ENCODE measurements at regions not wholly inside any gene's neighbourhood (a gene's known extent, or its start where the extent isn't known, plus 50 kb on each side); places are given as distances from the start of the nearest gene placed in this dataset.

GRCh38 chr4:125041372-125041930 lies 273.3 kb upstream of the FAT4 start:
- H3K9ac ChIP-seq (ENCODE audit: insufficient read depth, low read length, poor library complexity, severe bottlenecking) = no peak overlapping the region
- intact Hi-C loops (cut with micrococcal nuclease) = no loop called here
- H3K27me3 Mint-ChIP-seq (ENCODE audit: low read depth in 3 of 3) = peaks cover 0 to 1% (median 0%) of the 10 kb centered on the region in 3 donors
- no peak overlapping the region for H3K27ac Mint-ChIP-seq
- H3K4me2 ChIP-seq (replicated peaks; ENCODE audit: extremely low read depth, low read length, poor library complexity, severe bottlenecking) = no peak overlapping the region
- no peak overlapping the region for H3K4me3 Mint-ChIP-seq
- H3K9me3 Mint-ChIP-seq = peaks cover 0 to 9% (median 3%) of the 10 kb centered on the region in 7 donors
- H3K36me3 Mint-ChIP-seq = no peaks in the 10 kb centered on the region
- no peaks in the 10 kb centered on the region for H3K79me2 ChIP-seq (ENCODE audit: insufficient read depth, low read length)
- H3K27me3 ChIP-seq (ENCODE audit: control insufficient read depth in 2 of 2, insufficient read depth in 2 of 2, low read length in 2 of 2) = no peaks in the 10 kb centered on the region
- TF ChIP-seq CTCF (IDR thresholded peaks at IDR 0.05) = no peak
- DNase-seq = no peak
- no peaks in the 10 kb centered on the region for H3K4me1 ChIP-seq (ENCODE audit: control insufficient read depth in 1 of 2, insufficient read depth in 2 of 2, low read length in 2 of 2)
- no peaks in the 10 kb centered on the region for H4K20me1 ChIP-seq (ENCODE audit: insufficient read depth, low read length)
- no CpG with 5 or more reads among the region's 3 CpGs for WGBS (ENCODE audit: insufficient coverage)
- H3K36me3 ChIP-seq (replicated peaks in 1 of 2; ENCODE audit: control insufficient read depth in 1 of 2, insufficient read depth in 2 of 2, low read length in 2 of 2) = no peaks in the 10 kb centered on the region
- H3K4me1 Mint-ChIP-seq = no peaks in the 10 kb centered on the region
- H3K4me3 ChIP-seq (replicated peaks in 1 of 3; ENCODE audit: low read depth in 2 of 3, low read length in 3 of 3) = no peak overlapping the region
- H3K9me3 ChIP-seq (replicated peaks in 1 of 2; ENCODE audit: control insufficient read depth in 1 of 2, insufficient read depth in 1 of 2, low read length in 2 of 2) = peaks cover 7 to 8% of the 10 kb centered on the region in 2 donors
- no peak overlapping the region for H2AFZ ChIP-seq (ENCODE audit: insufficient read depth, low read depth, low read length, poor library complexity, severe bottlenecking)
- H3K27ac ChIP-seq (ENCODE audit: low read depth in 1 of 2, low read length in 2 of 2) = no peak overlapping the region

GRCh38 chr4:125039550-125039949 lies 275.2 kb upstream of the FAT4 start:
- Mint-ChIP-seq H3K27me3 (ENCODE audit: low read depth in 3 of 3) (peaks cover 0 to 1% (median 0%) of the 10 kb centered on the region in 3 donors), H3K27ac (no peak overlapping the region), H3K4me1 (no peaks in the 10 kb centered on the region), H3K9me3 (peaks cover 2 to 13% (median 6%) of the 10 kb centered on the region in 7 donors), H3K4me3 (no peak overlapping the region), H3K36me3 (no peaks in the 10 kb centered on the region)
- H2AFZ ChIP-seq (ENCODE audit: insufficient read depth, low read depth, low read length, poor library complexity, severe bottlenecking) = no peak overlapping the region
- H3K4me2 ChIP-seq (replicated peaks; ENCODE audit: extremely low read depth, low read length, poor library complexity, severe bottlenecking) = no peak overlapping the region
- TF ChIP-seq CTCF (IDR thresholded peaks at IDR 0.05) = no peak
- intact Hi-C loops (cut with micrococcal nuclease) = no loop called here
- H3K9me3 ChIP-seq (replicated peaks in 1 of 2; ENCODE audit: control insufficient read depth in 1 of 2, insufficient read depth in 1 of 2, low read length in 2 of 2) = peaks cover 7 to 18% of the 10 kb centered on the region in 2 donors
- H3K27me3 ChIP-seq (ENCODE audit: control insufficient read depth in 2 of 2, insufficient read depth in 2 of 2, low read length in 2 of 2) = no peaks in the 10 kb centered on the region
- no peaks in the 10 kb centered on the region for H3K79me2 ChIP-seq (ENCODE audit: insufficient read depth, low read length)
- no peaks in the 10 kb centered on the region for H3K36me3 ChIP-seq (replicated peaks in 1 of 2; ENCODE audit: control insufficient read depth in 1 of 2, insufficient read depth in 2 of 2, low read length in 2 of 2)
- no peak for DNase-seq
- no peak overlapping the region for H3K4me3 ChIP-seq (replicated peaks in 1 of 3; ENCODE audit: low read depth in 2 of 3, low read length in 3 of 3)
- H3K27ac ChIP-seq (ENCODE audit: low read depth in 1 of 2, low read length in 2 of 2) = no peak overlapping the region
- no peak overlapping the region for H3K9ac ChIP-seq (ENCODE audit: insufficient read depth, low read length, poor library complexity, severe bottlenecking)
- WGBS (ENCODE audit: insufficient coverage) = no CpG with 5 or more reads among the region's 5 CpGs
- H3K4me1 ChIP-seq (ENCODE audit: control insufficient read depth in 1 of 2, insufficient read depth in 2 of 2, low read length in 2 of 2) = no peaks in the 10 kb centered on the region
- no peaks in the 10 kb centered on the region for H4K20me1 ChIP-seq (ENCODE audit: insufficient read depth, low read length)
